Heart left ventricle (tissue), 16 donors: ENCODE measurements at regions not wholly inside any gene's neighbourhood (a gene's known extent, or its start where the extent isn't known, plus 50 kb on each side); places are given as distances from the start of the nearest gene placed in this dataset.

Experiments used
- ATAC-seq, 4 donors: fragments of 200-7000 bp; cut with Tn5 transposase; one replicate each; pipeline ENCODE4 v1.9.1; 2020 to 2022; ENCODE audit warnings: moderate library complexity in 4 of 4, mild to moderate bottlenecking in 3 of 4, moderate number of reproducible peaks in 1 of 4
- DNase-seq, 5 donors: peaks; one replicate each; pipeline ENCODE4 v3.0.0-alpha.2; 2020
- H3K27ac ChIP-seq, 12 donors: fragments of 200-600 bp; sonication (generic) in 4 of 12; one replicate each; pipeline versions ENCODE4 v1.5.0 to v1.8.0; 2016 to 2022; ENCODE audit warnings: mild to moderate bottlenecking in 2 of 12
- H3K27me3 ChIP-seq, 9 donors: fragments of 200-600 bp; sonication (generic) in 2 of 9; one replicate each; pipeline versions ENCODE4 v1.5.1 to v1.8.0; 2016 to 2022; ENCODE audit warnings: mild to moderate bottlenecking in 3 of 9
- H3K36me3 ChIP-seq, 9 donors: fragments of 200-600 bp; sonication (generic) in 2 of 9; one replicate each; pipeline versions ENCODE4 v1.5.0 to v1.8.0; 2018 to 2022; ENCODE audit warnings: mild to moderate bottlenecking in 2 of 9
- H3K4me1 ChIP-seq, 12 donors: fragments of 200-600 bp; sonication (generic) in 4 of 12; one replicate each; pipeline versions ENCODE4 v1.5.0 to v1.8.0; 2016 to 2022; ENCODE audit warnings: mild to moderate bottlenecking in 3 of 12
- H3K4me3 ChIP-seq, 12 donors: fragments of 200-600 bp; sonication (generic) in 4 of 12; one replicate each; pipeline versions ENCODE4 v1.5.0 to v1.8.0; 2017 to 2022; ENCODE audit warnings: mild to moderate bottlenecking in 9 of 12, moderate library complexity in 4 of 12
- H3K9me3 ChIP-seq, 12 donors: fragments of 200-600 bp; sonication (generic) in 4 of 12; one replicate each; pipeline versions ENCODE4 v1.5.0 to v1.8.0; 2016 to 2022; ENCODE audit warnings: mild to moderate bottlenecking in 1 of 12
- CTCF ChIP-seq, 12 donors: fragments of 200-600 bp; sonication (generic) in 4 of 12; IDR thresholded peaks; one replicate each; pipeline versions ENCODE4 v1.5.0 to v1.8.0; 2018 to 2022; ENCODE audit warnings: antibody characterized with exemption in 12 of 12, mild to moderate bottlenecking in 5 of 12
- POLR2A ChIP-seq, 2 donors: fragments of 450-650 bp; IDR thresholded peaks; one replicate each; pipeline ENCODE4 v1.6.1; 2017; ENCODE audit warnings: antibody characterized with exemption in 2 of 2, mild to moderate bottlenecking in 2 of 2, moderate library complexity in 2 of 2
- WGBS, 4 donors: extraction: QIAGEN DNeasy Blood & Tissue Kit in 2 of 4; methylation state at CpG; one replicate each; pipeline versions ENCODE4 v1.1.5 to v1.1.7; 2013 to 2018; 5-methylcytosine and 5-hydroxymethylcytosine counted together
- intact Hi-C, 10 donors: fragments of 100-400 bp; cut with DNase I; formaldehyde crosslinking; loops; one replicate each; pipeline versions ENCODE4 v1.11.1 to v1.14.2; 2022
- donor health status: ischemic (EF 13 %, LVEDD 7.1; RV severe dilation, severe dysfunction).
- donor health status: healthy with polysubstance abuse.
- donor health status: DM: no; HTN: yes; CAD: no.
- donor health status: DM: no; HTN: no; CAD: no.
- donor health status: ischemic (EF 25% LVEDD 6.9; RV normal size, moderate dysfunction).
- donor health status: ischemic (EF 25% LVEDD 5.7; RV mildly dilated, moderate dysfunction).
- donor health status: healthy.
- donor health status: DM: yes; HTN: yes; CAD: no.
- donor health status: ischemic (EF 35%, LVEDD 5.7; RV mildly dilated, moderate dysfunction).
- donor health status: nonischemic (EF 11% LVEDD 7.7; RV severe dilation, severe dysfunction).
- donor health status: DM: yes; HTN: yes; CAD: no.
- donor health status: PGD.
- donor health status: ischemic (EF 29% LVEDD 5.4; RV normal size, mild dysfunction).
- donor health status: nonischemic (EF 23%, LVEDD 6.1; RV moderate dilation, normal function).

- no peaks in the 10 kb centered on the region for H3K27me3 ChIP-seq
- TF ChIP-seq CTCF (IDR thresholded peaks at IDR 0.05) = no peak
- no peak for TF ChIP-seq POLR2A (IDR thresholded peaks at IDR 0.05)
- peaks cover 0 to 4% (median 0%) of the 10 kb centered on the region in 12 donors for H3K9me3 ChIP-seq
- peaks cover 0 to 25% (median 10%) of the 10 kb centered on the region in 12 donors for H3K4me1 ChIP-seq
- H3K27ac ChIP-seq = peak overlapping the region in 2 of 12 donors; percentile 54 to 59
- WGBS, 4 donors = 88 to 93% (median 92%) methylated on average over 8 of the region's 8 CpGs
- no peaks in the 10 kb centered on the region for H3K36me3 ChIP-seq
- ATAC-seq (no peak), DNase-seq (no peak)
- H3K4me3 ChIP-seq = no peak overlapping the region
- intact Hi-C loops = loop anchor here in 1 of 10 donors (10.0 kb wide), 1 partner anchor 133 kb away; no protein-coding TSS in a partner anchor
Observed at GRCh38 chr13:44857736-44858135, 131.5 kb downstream of the NUFIP1 start.

GRCh38 chr13:44857061-44857460, 132.2 kb downstream of the NUFIP1 start:
- DNase-seq = no peak
- Histone ChIP-seq H3K36me3 (no peaks in the 10 kb centered on the region), H3K9me3 (peaks cover 0 to 4% (median 0%) of the 10 kb centered on the region in 12 donors), H3K4me3 (no peak overlapping the region), H3K4me1 (peaks cover 0 to 25% (median 10%) of the 10 kb centered on the region in 12 donors), H3K27ac (peak overlapping the region in 1 of 12 donors; percentile 1), H3K27me3 (no peaks in the 10 kb centered on the region)
- intact Hi-C loops = loop anchor here in 1 of 10 donors (10.0 kb wide), 1 partner anchor 132 kb away; no protein-coding TSS in a partner anchor
- WGBS, 4 donors = 91 to 93% (median 92%) methylated on average over 4 of the region's 4 CpGs
- no peak for ATAC-seq
- no peak for TF ChIP-seq CTCF (IDR thresholded peaks at IDR 0.05)
- no peak for TF ChIP-seq POLR2A (IDR thresholded peaks at IDR 0.05)

GRCh38 chr13:44855860-44856259, 133.4 kb downstream of the NUFIP1 start:
- no peak for DNase-seq
- Histone ChIP-seq H3K27ac (peak overlapping the region in 4 of 12 donors; percentile 6 to 87 (median 82)), H3K4me3 (no peak overlapping the region), H3K27me3 (no peaks in the 10 kb centered on the region), H3K4me1 (peaks cover 0 to 25% (median 10%) of the 10 kb centered on the region in 12 donors), H3K36me3 (no peaks in the 10 kb centered on the region), H3K9me3 (peaks cover 0 to 4% (median 0%) of the 10 kb centered on the region in 12 donors)
- no peak for ATAC-seq
- TF ChIP-seq POLR2A (IDR thresholded peaks at IDR 0.05) = no peak
- intact Hi-C loops = loop anchor here in 1 of 10 donors (10.0 kb wide), 1 partner anchor 131 kb away; no protein-coding TSS in a partner anchor
- WGBS, 4 donors = 68 to 81% (median 79%) methylated on average over 4 of the region's 4 CpGs

GRCh38 chr13:44854313-44855060, 134.8 kb downstream of the NUFIP1 start:
- H3K4me1 ChIP-seq = peaks cover 0 to 26% (median 10%) of the 10 kb centered on the region in 12 donors
- peak overlapping the region; percentile 43 to 87 (median 81) for H3K27ac ChIP-seq
- H3K27me3 ChIP-seq = no peaks in the 10 kb centered on the region
- intact Hi-C loops = loop anchor here in 1 of 10 donors (10.0 kb wide), 1 partner anchor 130 kb away; no protein-coding TSS in a partner anchor
- TF ChIP-seq CTCF (IDR thresholded peaks at IDR 0.05) (no peak), POLR2A (IDR thresholded peaks at IDR 0.05) (no peak)
- peaks cover 0 to 4% (median 0%) of the 10 kb centered on the region in 12 donors for H3K9me3 ChIP-seq
- no peaks in the 10 kb centered on the region for H3K36me3 ChIP-seq
- DNase-seq (peak; percentile 56 to 87 (median 72)), ATAC-seq (peak; percentile 97 to 99 (median 98))
- no peak overlapping the region for H3K4me3 ChIP-seq
- WGBS, 4 donors = 41 to 50% (median 45%) methylated on average over 8 of the region's 8 CpGs
